PC-9 (cell line): ENCODE measurements at regions not wholly inside any gene's neighbourhood (a gene's known extent, or its start where the extent isn't known, plus 50 kb on each side); places are given as distances from the start of the nearest gene placed in this dataset.

Experiments
- EZH2 ChIP-seq: fragments of 200-600 bp; sonication (generic); IDR thresholded peaks from 2 replicates; pipeline ENCODE4 v1.8.0; 2017; ENCODE audit warnings: antibody characterized with exemption, low read depth
- TF ChIP-seq, protein P1 (sequence below): fragments of 200-600 bp; sonication (generic); conservative IDR thresholded peaks from 2 replicates; pipeline ENCODE4 v1.6.1; 2017; ENCODE audit warnings: mixed run types, antibody characterized with exemption, mild to moderate bottlenecking, moderate library complexity

GRCh38 chr7:19369806-19370205, 224.6 kb upstream of the FERD3L start:
- TF ChIP-seq, protein P1, sequence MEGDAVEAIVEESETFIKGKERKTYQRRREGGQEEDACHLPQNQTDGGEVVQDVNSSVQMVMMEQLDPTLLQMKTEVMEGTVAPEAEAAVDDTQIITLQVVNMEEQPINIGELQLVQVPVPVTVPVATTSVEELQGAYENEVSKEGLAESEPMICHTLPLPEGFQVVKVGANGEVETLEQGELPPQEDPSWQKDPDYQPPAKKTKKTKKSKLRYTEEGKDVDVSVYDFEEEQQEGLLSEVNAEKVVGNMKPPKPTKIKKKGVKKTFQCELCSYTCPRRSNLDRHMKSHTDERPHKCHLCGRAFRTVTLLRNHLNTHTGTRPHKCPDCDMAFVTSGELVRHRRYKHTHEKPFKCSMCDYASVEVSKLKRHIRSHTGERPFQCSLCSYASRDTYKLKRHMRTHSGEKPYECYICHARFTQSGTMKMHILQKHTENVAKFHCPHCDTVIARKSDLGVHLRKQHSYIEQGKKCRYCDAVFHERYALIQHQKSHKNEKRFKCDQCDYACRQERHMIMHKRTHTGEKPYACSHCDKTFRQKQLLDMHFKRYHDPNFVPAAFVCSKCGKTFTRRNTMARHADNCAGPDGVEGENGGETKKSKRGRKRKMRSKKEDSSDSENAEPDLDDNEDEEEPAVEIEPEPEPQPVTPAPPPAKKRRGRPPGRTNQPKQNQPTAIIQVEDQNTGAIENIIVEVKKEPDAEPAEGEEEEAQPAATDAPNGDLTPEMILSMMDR = no peak
- no peak for TF ChIP-seq EZH2
